ENCODE measurements at regions not wholly inside any gene's neighbourhood (a gene's known extent, or its start where the extent isn't known, plus 50 kb on each side); places are given as distances from the start of the nearest gene placed in this dataset.

DNA sequence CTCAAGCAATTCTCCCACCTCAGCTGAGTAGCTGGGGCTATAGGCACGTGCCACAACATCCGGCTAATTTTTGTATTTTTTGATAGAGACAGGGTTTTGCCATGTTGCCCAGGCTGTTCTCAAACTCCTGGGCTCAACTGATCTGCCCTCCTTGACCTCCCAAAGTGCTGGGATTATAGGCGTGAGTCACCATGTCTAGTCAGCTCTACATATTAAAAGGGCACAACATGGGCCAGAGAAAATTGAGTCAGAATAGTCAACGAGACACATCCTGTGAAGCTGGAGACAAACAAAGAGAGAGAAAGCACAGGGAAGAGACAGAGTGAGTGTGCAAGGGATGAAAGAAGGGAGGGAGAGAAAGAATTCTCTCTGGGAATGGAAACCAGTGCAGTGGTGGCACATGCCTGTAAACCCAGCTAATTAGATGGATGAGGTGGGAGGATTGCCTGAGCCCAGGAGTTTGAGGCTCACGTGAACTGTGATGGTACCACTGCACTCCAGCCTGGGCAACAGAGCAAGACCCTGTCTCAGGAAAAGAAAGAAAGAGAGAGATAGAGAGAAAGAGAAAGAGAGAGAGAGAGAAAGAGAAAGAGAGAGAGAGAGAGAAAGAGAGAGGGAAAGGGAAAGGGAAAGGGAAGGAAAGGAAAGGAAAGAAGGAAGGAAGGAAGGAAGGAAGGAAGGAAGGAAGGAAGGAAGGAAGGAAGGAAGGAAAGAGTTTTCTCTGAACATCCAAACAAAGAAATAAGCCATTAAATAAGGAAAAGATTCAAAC lies 107.2 kb upstream of the SLC25A36 start:
- 65 to 76% methylated on average over 5 of the region's 5 CpGs for WGBS, 2 donors
- FAIRE-seq: no peak

DNA sequence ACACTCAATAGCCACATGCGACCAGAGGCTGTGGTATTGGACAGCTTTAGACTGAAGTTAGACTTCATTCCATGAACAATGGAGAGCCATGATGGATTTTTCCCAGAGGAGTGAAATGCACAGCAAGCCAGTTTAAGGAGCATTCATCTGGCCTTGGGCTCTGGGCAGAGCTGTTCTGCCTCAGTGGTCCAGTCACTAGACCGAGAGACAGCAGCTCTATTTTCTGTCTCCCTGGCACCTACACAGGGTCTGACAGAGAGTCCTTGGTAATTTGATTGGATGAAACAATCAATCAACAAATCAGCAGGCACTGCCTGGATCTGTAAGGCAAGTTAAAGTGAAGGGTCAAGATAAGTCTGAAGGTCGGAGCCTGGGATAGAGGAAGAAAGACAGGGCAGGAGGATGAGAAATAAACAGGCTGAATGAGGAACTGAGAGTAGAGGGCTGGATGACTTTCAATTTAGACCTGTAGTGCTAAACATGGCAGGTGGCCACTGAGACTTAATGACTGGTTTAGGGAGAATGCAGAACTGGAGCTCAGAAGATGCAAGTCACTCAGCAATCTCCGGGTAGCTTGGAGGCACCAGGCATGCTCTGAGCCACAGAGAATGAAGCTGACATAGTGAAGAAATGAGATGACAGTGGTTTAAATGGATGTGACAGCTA lies 98.5 kb upstream of the SLC25A36 start:
- ATAC-seq: no peak
- no peaks in the 10 kb centered on the region for H3K36me3 ChIP-seq
- H3K4me3 ChIP-seq: no peak overlapping the region
- intact Hi-C loops (cut with DNase I): no loop called here
- TF ChIP-seq, protein P1, sequence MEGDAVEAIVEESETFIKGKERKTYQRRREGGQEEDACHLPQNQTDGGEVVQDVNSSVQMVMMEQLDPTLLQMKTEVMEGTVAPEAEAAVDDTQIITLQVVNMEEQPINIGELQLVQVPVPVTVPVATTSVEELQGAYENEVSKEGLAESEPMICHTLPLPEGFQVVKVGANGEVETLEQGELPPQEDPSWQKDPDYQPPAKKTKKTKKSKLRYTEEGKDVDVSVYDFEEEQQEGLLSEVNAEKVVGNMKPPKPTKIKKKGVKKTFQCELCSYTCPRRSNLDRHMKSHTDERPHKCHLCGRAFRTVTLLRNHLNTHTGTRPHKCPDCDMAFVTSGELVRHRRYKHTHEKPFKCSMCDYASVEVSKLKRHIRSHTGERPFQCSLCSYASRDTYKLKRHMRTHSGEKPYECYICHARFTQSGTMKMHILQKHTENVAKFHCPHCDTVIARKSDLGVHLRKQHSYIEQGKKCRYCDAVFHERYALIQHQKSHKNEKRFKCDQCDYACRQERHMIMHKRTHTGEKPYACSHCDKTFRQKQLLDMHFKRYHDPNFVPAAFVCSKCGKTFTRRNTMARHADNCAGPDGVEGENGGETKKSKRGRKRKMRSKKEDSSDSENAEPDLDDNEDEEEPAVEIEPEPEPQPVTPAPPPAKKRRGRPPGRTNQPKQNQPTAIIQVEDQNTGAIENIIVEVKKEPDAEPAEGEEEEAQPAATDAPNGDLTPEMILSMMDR (IDR thresholded peaks at IDR 0.05): no peak
- DNase-seq: no peak
- no peak overlapping the region for H3K27ac ChIP-seq
- no peaks in the 10 kb centered on the region for H3K9me3 ChIP-seq
- WGBS, 2 donors: 77 to 81% methylated on average over 4 of the region's 4 CpGs
- FAIRE-seq: no peak
- no peaks in the 10 kb centered on the region for H3K27me3 ChIP-seq
- no peaks in the 10 kb centered on the region for H3K4me1 ChIP-seq

More for the DNA sequence above, 107.2 kb upstream of the SLC25A36 start:
- no peaks in the 10 kb centered on the region for H3K27me3 ChIP-seq
- H3K27ac ChIP-seq: no peak overlapping the region
- ATAC-seq: no peak
- TF ChIP-seq, protein P1 (IDR thresholded peaks at IDR 0.05): no peak
- H3K4me1 ChIP-seq: no peaks in the 10 kb centered on the region
- H3K9me3 ChIP-seq: no peaks in the 10 kb centered on the region
- no peak overlapping the region for H3K4me3 ChIP-seq
- intact Hi-C loops (cut with DNase I): no loop called here
- no peak for DNase-seq
- no peaks in the 10 kb centered on the region for H3K36me3 ChIP-seq

DNA sequence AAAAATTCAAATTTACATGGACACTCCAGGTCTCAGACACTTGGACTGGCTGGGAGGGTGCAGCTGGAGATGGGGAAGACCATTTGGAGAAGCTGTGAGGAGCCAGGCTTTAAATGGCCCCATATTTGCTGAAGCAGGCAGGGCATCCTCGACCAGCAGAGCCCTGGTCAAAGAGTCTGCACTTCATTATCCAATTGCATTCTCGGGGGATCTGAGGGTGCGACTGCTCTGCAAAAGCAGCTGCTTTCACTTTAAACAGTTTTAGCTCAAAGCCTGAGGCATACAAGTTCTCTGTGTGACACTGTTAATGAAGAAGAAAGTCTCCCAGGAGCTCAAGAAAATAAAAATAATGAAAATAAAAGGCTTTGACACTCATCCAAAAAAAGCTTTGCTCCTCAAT lies 98.0 kb upstream of the SLC25A36 start:
- Histone ChIP-seq H3K4me3 (no peak overlapping the region), H3K27ac (no peak overlapping the region), H3K4me1 (no peaks in the 10 kb centered on the region), H3K9me3 (no peaks in the 10 kb centered on the region), H3K36me3 (no peaks in the 10 kb centered on the region), H3K27me3 (no peaks in the 10 kb centered on the region)
- DNase-seq (no peak), ATAC-seq (no peak), FAIRE-seq (no peak)
- intact Hi-C loops (cut with DNase I): no loop called here
- 70 to 74% methylated on average over 3 of the region's 3 CpGs for WGBS, 2 donors
- TF ChIP-seq, protein P1 (IDR thresholded peaks at IDR 0.05): no peak

DNA sequence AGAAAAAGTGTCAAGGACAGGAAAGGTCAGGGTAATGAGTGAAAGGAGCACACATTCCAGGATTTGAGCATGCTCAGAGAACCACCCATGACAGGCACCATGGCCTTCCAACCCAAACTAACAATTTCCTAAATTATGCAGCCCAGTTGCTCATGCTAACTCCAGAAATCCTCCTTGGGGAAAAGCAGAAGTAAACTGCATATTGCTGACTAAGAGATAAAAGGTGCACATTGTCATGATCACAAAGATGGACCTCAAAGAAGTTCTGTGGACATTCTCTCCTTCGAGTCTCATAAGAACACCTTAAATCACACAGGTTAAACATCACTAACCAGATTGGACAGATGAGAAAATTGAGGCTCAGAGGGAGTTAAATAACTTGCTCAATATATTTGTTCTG lies 97.6 kb upstream of the SLC25A36 start:
- Histone ChIP-seq H3K9me3 (no peaks in the 10 kb centered on the region), H3K36me3 (no peaks in the 10 kb centered on the region), H3K4me1 (no peaks in the 10 kb centered on the region), H3K4me3 (no peak overlapping the region), H3K27me3 (no peaks in the 10 kb centered on the region), H3K27ac (no peak overlapping the region)
- intact Hi-C loops (cut with DNase I): no loop called here
- WGBS, 2 donors: 66 to 74% methylated on average over 1 of the region's 1 CpG
- FAIRE-seq (no peak), DNase-seq (no peak), ATAC-seq (no peak)
- TF ChIP-seq, protein P1 (IDR thresholded peaks at IDR 0.05): no peak

DNA sequence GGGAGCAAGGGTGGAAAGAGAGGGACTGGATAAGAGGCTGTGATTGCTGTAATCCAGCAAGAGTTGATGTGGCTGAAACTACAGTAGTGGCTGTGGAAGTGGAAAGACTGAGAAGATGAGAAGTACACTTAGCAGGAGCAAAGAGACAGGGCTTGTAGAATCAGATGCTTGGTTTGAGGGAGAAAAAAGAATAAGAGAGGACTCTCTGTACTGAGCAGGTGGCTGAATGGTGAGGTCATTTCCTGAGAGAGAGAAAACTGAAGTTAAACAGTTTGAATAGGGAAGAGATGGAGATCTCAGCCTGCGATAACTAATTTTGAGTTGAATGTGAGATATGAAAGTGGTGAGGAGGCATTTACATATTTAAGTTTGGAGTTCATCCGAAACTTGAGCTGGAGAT lies 95.8 kb upstream of the SLC25A36 start:
- H3K4me3 ChIP-seq: no peak overlapping the region
- no peak for FAIRE-seq
- intact Hi-C loops (cut with DNase I): no loop called here

More for the DNA sequence above, 95.8 kb upstream of the SLC25A36 start:
- no peaks in the 10 kb centered on the region for H3K27me3 ChIP-seq
- TF ChIP-seq, protein P1 (IDR thresholded peaks at IDR 0.05): no peak
- no peak for DNase-seq
- no peak for ATAC-seq
- no peaks in the 10 kb centered on the region for H3K9me3 ChIP-seq
- H3K4me1 ChIP-seq: no peaks in the 10 kb centered on the region
- no peak overlapping the region for H3K27ac ChIP-seq
- 82 to 87% methylated on average over 2 of the region's 2 CpGs for WGBS, 2 donors
- H3K36me3 ChIP-seq: no peaks in the 10 kb centered on the region
